ENCODE measurements at regions not wholly inside any gene's neighbourhood (a gene's known extent, or its start where the extent isn't known, plus 50 kb on each side); places are given as distances from the start of the nearest gene placed in this dataset.

DNA sequence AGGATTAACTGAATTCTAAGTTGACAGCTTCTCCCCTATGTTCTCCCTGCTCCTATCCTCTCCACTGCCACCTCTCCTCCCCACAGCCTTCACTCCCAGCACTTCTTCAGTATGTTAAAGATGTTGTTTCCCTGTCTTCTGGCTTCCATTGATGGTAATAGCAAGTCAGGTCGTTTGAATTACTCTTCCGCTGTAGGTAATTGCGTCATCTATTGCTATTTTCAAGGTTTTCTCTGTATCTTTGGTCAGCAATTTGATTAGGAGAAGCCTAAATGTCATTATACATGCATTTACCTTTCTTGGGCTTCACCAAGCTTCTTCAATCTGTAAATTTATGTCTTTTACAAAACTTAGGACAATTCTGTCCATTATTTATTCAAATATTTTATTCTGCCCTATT, 377.3 kb upstream of the KLF12 start:
- H3K4me3 ChIP-seq = no peak overlapping the region
- H3K4me1 ChIP-seq = no peaks in the 10 kb centered on the region
- no peaks in the 10 kb centered on the region for H3K36me3 ChIP-seq
- intact Hi-C loops (cut with DNase I) = no loop called here
- DNase-seq = no peak
- no peaks in the 10 kb centered on the region for H3K27me3 ChIP-seq
- ATAC-seq = no peak
- no peaks in the 10 kb centered on the region for H3K9me3 ChIP-seq
- H3K27ac ChIP-seq = no peak overlapping the region
- WGBS (ENCODE audit: insufficient coverage, low coverage, low lambda C conversion rate, missing lambda C conversion rate) = 38% methylated on average over 3 of the region's 3 CpGs
- no peak for TF ChIP-seq POLR2A (IDR thresholded peaks at IDR 0.05)
- TF ChIP-seq, protein P1, sequence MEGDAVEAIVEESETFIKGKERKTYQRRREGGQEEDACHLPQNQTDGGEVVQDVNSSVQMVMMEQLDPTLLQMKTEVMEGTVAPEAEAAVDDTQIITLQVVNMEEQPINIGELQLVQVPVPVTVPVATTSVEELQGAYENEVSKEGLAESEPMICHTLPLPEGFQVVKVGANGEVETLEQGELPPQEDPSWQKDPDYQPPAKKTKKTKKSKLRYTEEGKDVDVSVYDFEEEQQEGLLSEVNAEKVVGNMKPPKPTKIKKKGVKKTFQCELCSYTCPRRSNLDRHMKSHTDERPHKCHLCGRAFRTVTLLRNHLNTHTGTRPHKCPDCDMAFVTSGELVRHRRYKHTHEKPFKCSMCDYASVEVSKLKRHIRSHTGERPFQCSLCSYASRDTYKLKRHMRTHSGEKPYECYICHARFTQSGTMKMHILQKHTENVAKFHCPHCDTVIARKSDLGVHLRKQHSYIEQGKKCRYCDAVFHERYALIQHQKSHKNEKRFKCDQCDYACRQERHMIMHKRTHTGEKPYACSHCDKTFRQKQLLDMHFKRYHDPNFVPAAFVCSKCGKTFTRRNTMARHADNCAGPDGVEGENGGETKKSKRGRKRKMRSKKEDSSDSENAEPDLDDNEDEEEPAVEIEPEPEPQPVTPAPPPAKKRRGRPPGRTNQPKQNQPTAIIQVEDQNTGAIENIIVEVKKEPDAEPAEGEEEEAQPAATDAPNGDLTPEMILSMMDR (IDR thresholded peaks at IDR 0.05) = no peak

DNA sequence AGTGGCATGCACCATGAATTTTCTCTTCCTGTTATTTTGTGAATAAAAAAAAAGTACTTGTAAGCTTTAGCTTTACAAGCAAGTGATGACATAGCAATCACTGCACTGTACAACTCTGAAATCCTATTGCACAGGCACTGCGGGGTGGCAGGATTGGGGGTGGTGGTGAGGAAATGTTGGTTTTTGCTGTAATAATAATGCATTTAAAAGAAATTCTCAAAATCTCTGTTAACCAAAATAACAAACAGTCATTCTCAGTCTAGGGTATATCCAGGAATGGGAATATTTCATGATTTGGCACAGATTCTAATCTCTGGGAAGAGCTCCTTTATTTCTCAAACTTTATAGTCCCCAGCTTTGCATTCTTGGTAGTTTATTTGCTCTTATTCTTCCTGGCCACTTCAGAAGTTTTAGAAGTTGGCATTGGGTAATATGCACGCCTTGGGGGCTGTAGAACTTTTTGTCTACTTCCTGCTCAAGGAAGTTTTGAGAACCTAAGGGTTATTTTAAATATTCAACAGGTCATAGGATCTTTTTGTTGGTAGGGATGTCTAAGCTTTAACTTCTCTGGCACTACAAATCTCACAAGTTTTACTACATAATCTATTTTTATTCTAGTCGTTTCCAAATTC, 353.0 kb upstream of the KLF12 start:
- no peak overlapping the region for H3K4me3 ChIP-seq
- no peaks in the 10 kb centered on the region for H3K36me3 ChIP-seq
- no peak overlapping the region for H3K27ac ChIP-seq
- WGBS (ENCODE audit: insufficient coverage, low coverage, low lambda C conversion rate, missing lambda C conversion rate) = 29% methylated on average over 3 of the region's 3 CpGs
- no peaks in the 10 kb centered on the region for H3K9me3 ChIP-seq
- intact Hi-C loops (cut with DNase I) = no loop called here
- no peaks in the 10 kb centered on the region for H3K27me3 ChIP-seq
- TF ChIP-seq, protein P1 (IDR thresholded peaks at IDR 0.05) = no peak
- no peak for TF ChIP-seq POLR2A (IDR thresholded peaks at IDR 0.05)
- H3K4me1 ChIP-seq = no peaks in the 10 kb centered on the region
- no peak for ATAC-seq
- DNase-seq = no peak

GRCh38 chr13:74485757-74486156, 351.6 kb upstream of the KLF12 start:
- Histone ChIP-seq H3K9me3 (no peaks in the 10 kb centered on the region), H3K4me1 (no peaks in the 10 kb centered on the region), H3K36me3 (no peaks in the 10 kb centered on the region), H3K4me3 (no peak overlapping the region), H3K27ac (no peak overlapping the region), H3K27me3 (no peaks in the 10 kb centered on the region)
- no peak for ATAC-seq
- no peak for DNase-seq
- intact Hi-C loops (cut with DNase I) = no loop called here
- WGBS (ENCODE audit: insufficient coverage, low coverage, low lambda C conversion rate, missing lambda C conversion rate) = 36% methylated on average over 1 of the region's 1 CpG
- TF ChIP-seq, protein P1 (IDR thresholded peaks at IDR 0.05) = no peak
- no peak for TF ChIP-seq POLR2A (IDR thresholded peaks at IDR 0.05)

GRCh38 chr13:74479124-74479523, 344.9 kb upstream of the KLF12 start:
- DNase-seq (no peak), ATAC-seq (no peak)
- no peaks in the 10 kb centered on the region for H3K9me3 ChIP-seq
- no peaks in the 10 kb centered on the region for H3K36me3 ChIP-seq
- intact Hi-C loops (cut with DNase I) = no loop called here
- TF ChIP-seq POLR2A (IDR thresholded peaks at IDR 0.05) = no peak
- no peak overlapping the region for H3K4me3 ChIP-seq
- H3K4me1 ChIP-seq = no peaks in the 10 kb centered on the region
- WGBS (ENCODE audit: insufficient coverage, low coverage, low lambda C conversion rate, missing lambda C conversion rate) = 49% methylated on average over 2 of the region's 2 CpGs
- no peak overlapping the region for H3K27ac ChIP-seq
- H3K27me3 ChIP-seq = no peaks in the 10 kb centered on the region

DNA sequence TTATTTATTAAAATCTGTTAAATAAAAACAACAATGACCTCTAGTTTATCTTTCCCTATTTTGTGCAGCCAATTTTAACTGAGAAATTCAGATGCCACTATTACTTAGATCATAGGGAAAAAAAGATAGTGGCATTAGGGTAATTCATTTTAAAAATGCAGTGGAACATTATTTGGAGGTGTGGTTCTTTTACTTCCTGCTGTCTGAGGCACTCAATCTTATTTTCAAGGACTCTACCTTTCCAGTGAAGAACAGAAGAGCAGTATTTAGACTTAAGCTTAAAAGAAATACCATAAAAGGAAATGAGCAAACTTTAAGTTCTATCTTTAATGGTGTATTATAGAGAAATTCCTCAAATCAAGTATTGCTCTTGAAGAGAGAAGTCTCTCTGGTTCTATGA, 342.6 kb upstream of the KLF12 start:
- no peak overlapping the region for H3K4me3 ChIP-seq
- ATAC-seq (no peak), DNase-seq (no peak)
- H3K27ac ChIP-seq = no peak overlapping the region
- no peaks in the 10 kb centered on the region for H3K27me3 ChIP-seq
- intact Hi-C loops (cut with DNase I) = no loop called here
- TF ChIP-seq, protein P1 (IDR thresholded peaks at IDR 0.05) = no peak
- no peak for TF ChIP-seq POLR2A (IDR thresholded peaks at IDR 0.05)
- no peaks in the 10 kb centered on the region for H3K4me1 ChIP-seq
- H3K9me3 ChIP-seq = no peaks in the 10 kb centered on the region
- H3K36me3 ChIP-seq = no peaks in the 10 kb centered on the region
